ENCODE measurements at regions not wholly inside any gene's neighbourhood (a gene's known extent, or its start where the extent isn't known, plus 50 kb on each side); places are given as distances from the start of the nearest gene placed in this dataset.

- TF ChIP-seq CTCF (conservative IDR thresholded peaks at IDR 0.05; ENCODE audit: low read length) (no peak), EZH2phosphoT487 (IDR thresholded peaks at IDR 0.05; ENCODE audit: borderline replicate concordance, low read depth, low read length) (no peak)
Measured at GRCh38 chr3:80998022-80998421, 763.4 kb downstream of the GBE1 start.
